ENCODE measurements at regions not wholly inside any gene's neighbourhood (a gene's known extent, or its start where the extent isn't known, plus 50 kb on each side); places are given as distances from the start of the nearest gene placed in this dataset.

DNA sequence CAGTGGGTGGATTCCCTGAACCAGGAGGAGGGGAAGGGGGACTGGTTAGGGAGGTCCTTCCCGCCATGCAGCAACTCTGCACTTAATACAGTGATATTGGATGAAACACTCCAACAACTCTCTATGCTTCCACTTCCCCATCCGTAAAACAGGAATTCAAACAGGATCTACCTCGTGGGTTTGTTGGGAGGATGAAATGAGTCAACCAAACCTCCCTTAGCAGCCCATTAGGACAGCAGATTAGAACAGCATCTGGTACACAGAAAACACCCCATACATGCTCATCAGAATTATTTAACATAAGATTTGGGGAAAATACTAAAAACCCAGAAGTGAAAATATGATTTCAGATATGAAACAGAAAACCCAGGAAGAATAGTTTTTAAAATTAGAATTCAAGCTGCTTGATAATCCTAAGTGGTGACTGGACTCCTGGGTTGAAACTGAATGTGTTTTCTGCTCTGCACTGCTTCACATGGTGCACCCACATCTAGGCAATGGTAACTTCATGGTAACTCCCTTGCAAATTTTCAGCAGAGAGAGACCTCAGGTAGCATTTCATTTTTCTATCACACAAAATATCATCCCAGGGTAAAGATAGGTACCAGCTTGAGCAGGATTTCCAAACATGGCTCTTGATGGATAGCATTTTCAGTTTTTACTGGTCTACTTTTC is 326.8 kb upstream of the FRG2C start:
- Histone ChIP-seq H2AFZ (ENCODE audit: low read depth) (no peak overlapping the region), H3K27me3 (ENCODE audit: insufficient read depth) (no peaks in the 10 kb centered on the region), H3K4me1 (ENCODE audit: control insufficient read depth in 1 of 2, insufficient read depth in 2 of 2, low read depth in 1 of 2, low read length in 1 of 2) (peaks cover 0 to 2% of the 10 kb centered on the region in 2 experiments; a peak in 1 of 4 replicates), H3K4me3 (ENCODE audit: low read depth in 2 of 2, low read length in 1 of 2) (no peak overlapping the region), H3K9ac (no peak overlapping the region), H3K9me3 (no peaks in the 10 kb centered on the region), H3K9me2 (no peaks in the 10 kb centered on the region), H3K79me2 (ENCODE audit: insufficient read depth) (no peaks in the 10 kb centered on the region), H3K27ac (ENCODE audit: low read depth in 2 of 2, low read length in 1 of 2) (no peak overlapping the region), H3K36me3 (replicated peaks in 1 of 2; ENCODE audit: control insufficient read depth in 1 of 2, insufficient read depth in 2 of 2, low read length in 1 of 2) (no peaks in the 10 kb centered on the region), H3K4me2 (no peak overlapping the region), H3F3A (replicated peaks; ENCODE audit: insufficient read depth) (no peaks in the 10 kb centered on the region), H4K20me1 (ENCODE audit: insufficient read depth) (no peaks in the 10 kb centered on the region)
- WGBS (ENCODE audit: low lambda C conversion rate): 24% methylated on average over 3 of the region's 3 CpGs
- DNase-seq: no peak
- ChIA-PET POLR2A (no interaction called here), CTCF (no interaction called here)
- TF ChIP-seq JUND (IDR thresholded peaks at IDR 0.05) (no peak), EP300 (IDR thresholded peaks at IDR 0.05; ENCODE audit: borderline replicate concordance in 1 of 2, low read depth in 1 of 2, low read length in 1 of 2) (no peak), TEAD4 (IDR thresholded peaks at IDR 0.05; ENCODE audit: borderline replicate concordance, insufficient read depth) (no peak), TCF12 (IDR thresholded peaks at IDR 0.05) (no peak), MEF2A (IDR thresholded peaks at IDR 0.05; ENCODE audit: borderline replicate concordance, low read depth) (no peak)
- TF ChIP-seq, protein P1, sequence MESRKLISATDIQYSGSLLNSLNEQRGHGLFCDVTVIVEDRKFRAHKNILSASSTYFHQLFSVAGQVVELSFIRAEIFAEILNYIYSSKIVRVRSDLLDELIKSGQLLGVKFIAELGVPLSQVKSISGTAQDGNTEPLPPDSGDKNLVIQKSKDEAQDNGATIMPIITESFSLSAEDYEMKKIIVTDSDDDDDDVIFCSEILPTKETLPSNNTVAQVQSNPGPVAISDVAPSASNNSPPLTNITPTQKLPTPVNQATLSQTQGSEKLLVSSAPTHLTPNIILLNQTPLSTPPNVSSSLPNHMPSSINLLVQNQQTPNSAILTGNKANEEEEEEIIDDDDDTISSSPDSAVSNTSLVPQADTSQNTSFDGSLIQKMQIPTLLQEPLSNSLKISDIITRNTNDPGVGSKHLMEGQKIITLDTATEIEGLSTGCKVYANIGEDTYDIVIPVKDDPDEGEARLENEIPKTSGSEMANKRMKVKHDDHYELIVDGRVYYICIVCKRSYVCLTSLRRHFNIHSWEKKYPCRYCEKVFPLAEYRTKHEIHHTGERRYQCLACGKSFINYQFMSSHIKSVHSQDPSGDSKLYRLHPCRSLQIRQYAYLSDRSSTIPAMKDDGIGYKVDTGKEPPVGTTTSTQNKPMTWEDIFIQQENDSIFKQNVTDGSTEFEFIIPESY (IDR thresholded peaks at IDR 0.05; ENCODE audit: borderline replicate concordance, low read depth): no peak
- TF ChIP-seq, protein P2, sequence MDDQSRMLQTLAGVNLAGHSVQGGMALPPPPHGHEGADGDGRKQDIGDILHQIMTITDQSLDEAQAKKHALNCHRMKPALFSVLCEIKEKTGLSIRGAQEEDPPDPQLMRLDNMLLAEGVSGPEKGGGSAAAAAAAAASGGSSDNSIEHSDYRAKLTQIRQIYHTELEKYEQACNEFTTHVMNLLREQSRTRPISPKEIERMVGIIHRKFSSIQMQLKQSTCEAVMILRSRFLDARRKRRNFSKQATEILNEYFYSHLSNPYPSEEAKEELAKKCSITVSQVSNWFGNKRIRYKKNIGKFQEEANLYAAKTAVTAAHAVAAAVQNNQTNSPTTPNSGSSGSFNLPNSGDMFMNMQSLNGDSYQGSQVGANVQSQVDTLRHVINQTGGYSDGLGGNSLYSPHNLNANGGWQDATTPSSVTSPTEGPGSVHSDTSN (IDR thresholded peaks at IDR 0.05): no peak

DNA sequence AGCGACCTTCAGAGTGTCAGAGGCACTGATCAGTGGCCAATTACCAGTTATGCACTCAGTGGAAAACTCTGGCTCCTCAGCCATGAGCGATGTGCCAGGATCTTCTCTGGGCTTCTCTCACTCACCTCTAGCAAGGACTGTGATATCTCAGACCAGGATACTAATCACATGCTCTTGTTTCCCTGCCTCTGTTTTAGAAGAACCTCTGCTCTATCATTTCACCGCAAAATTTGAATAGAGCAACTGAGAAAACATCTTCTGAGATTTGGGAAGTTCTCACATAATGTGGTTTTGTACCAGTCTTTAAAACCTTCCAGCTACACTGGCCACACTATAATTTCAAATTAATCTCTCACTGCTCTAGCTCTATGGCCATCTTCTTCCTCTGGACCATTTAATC is 325.8 kb upstream of the FRG2C start:
- H3K9me2 ChIP-seq: no peaks in the 10 kb centered on the region
- no peaks in the 10 kb centered on the region for H4K20me1 ChIP-seq (ENCODE audit: insufficient read depth)
- H3K79me2 ChIP-seq (ENCODE audit: insufficient read depth): no peaks in the 10 kb centered on the region
- no peak overlapping the region for H3K27ac ChIP-seq (ENCODE audit: low read depth in 2 of 2, low read length in 1 of 2)
- no peak overlapping the region for H2AFZ ChIP-seq (ENCODE audit: low read depth)
- 34% methylated on average over 3 of the region's 3 CpGs for WGBS (ENCODE audit: low lambda C conversion rate)
- H3K9me3 ChIP-seq: no peaks in the 10 kb centered on the region
- no peaks in the 10 kb centered on the region for H3K36me3 ChIP-seq (replicated peaks in 1 of 2; ENCODE audit: control insufficient read depth in 1 of 2, insufficient read depth in 2 of 2, low read length in 1 of 2)
- POLR2A ChIA-PET: no interaction called here
- no peak overlapping the region for H3K4me3 ChIP-seq (ENCODE audit: low read depth in 2 of 2, low read length in 1 of 2)
- no peak overlapping the region for H3K9ac ChIP-seq
- CTCF ChIA-PET: no interaction called here
- H3F3A ChIP-seq (replicated peaks; ENCODE audit: insufficient read depth): no peaks in the 10 kb centered on the region
- H3K27me3 ChIP-seq (ENCODE audit: insufficient read depth): no peaks in the 10 kb centered on the region
- no peak for TF ChIP-seq FOSL2 (IDR thresholded peaks at IDR 0.05; ENCODE audit: borderline replicate concordance, low read depth)
- no peak for TF ChIP-seq MXI1 (IDR thresholded peaks at IDR 0.05; ENCODE audit: low read depth, low read length)
- DNase-seq: no peak
- H3K4me1 ChIP-seq (ENCODE audit: control insufficient read depth in 1 of 2, insufficient read depth in 2 of 2, low read depth in 1 of 2, low read length in 1 of 2): no peaks in the 10 kb centered on the region; a peak in 1 of 4 replicates
- H3K4me2 ChIP-seq: no peak overlapping the region
